Lower lobe of right lung (tissue), 2 donors: ENCODE measurements at regions not wholly inside any gene's neighbourhood (a gene's known extent, or its start where the extent isn't known, plus 50 kb on each side); places are given as distances from the start of the nearest gene placed in this dataset.

ENCODE experiments used
- ATAC-seq, 2 donors: fragments of 200-7000 bp; cut with Tn5 transposase; one replicate each; pipeline ENCODE4 v1.9.1; 2020 to 2022; ENCODE audit warnings: mild to moderate bottlenecking in 2 of 2, moderate library complexity in 2 of 2
- DNase-seq: peaks from one replicate; pipeline ENCODE4 v3.0.0-alpha.2; 2020
- H3K27ac ChIP-seq: fragments of 200-600 bp; one replicate; pipeline ENCODE4 v1.8.0; 2022
- H3K27me3 ChIP-seq: fragments of 200-600 bp; one replicate; pipeline ENCODE4 v1.8.0; 2022; ENCODE audit warnings: low read depth
- H3K36me3 ChIP-seq: fragments of 200-600 bp; one replicate; pipeline ENCODE4 v1.8.0; 2022; ENCODE audit warnings: mild to moderate bottlenecking
- H3K4me1 ChIP-seq: fragments of 200-600 bp; one replicate; pipeline ENCODE4 v1.8.0; 2022
- H3K4me3 ChIP-seq: fragments of 200-600 bp; one replicate; pipeline ENCODE4 v1.8.0; 2022; ENCODE audit warnings: mild to moderate bottlenecking
- H3K9me3 ChIP-seq: fragments of 200-600 bp; one replicate; pipeline ENCODE4 v1.8.0; 2022
- intact Hi-C: fragments of 100-400 bp; cut with DNase I; formaldehyde crosslinking; loops from one replicate; pipeline ENCODE4 v1.11.0; 2022
- TF ChIP-seq, protein P1 (sequence below): fragments of 200-600 bp; IDR thresholded peaks from one replicate; pipeline ENCODE4 v1.8.0; 2022; ENCODE audit warnings: antibody characterized with exemption, mild to moderate bottlenecking
- donor health status: DM: no; HTN: yes; CAD: no; lungs with severe emphysema.

- intact Hi-C loops, result no loop called here
- Histone ChIP-seq H3K27me3 (no peaks in the 10 kb centered on the region), H3K27ac (no peak overlapping the region), H3K36me3 (no peaks in the 10 kb centered on the region), H3K4me1 (no peaks in the 10 kb centered on the region), H3K4me3 (no peak overlapping the region), H3K9me3 (no peaks in the 10 kb centered on the region)
- no peak for DNase-seq
- TF ChIP-seq, protein P1, sequence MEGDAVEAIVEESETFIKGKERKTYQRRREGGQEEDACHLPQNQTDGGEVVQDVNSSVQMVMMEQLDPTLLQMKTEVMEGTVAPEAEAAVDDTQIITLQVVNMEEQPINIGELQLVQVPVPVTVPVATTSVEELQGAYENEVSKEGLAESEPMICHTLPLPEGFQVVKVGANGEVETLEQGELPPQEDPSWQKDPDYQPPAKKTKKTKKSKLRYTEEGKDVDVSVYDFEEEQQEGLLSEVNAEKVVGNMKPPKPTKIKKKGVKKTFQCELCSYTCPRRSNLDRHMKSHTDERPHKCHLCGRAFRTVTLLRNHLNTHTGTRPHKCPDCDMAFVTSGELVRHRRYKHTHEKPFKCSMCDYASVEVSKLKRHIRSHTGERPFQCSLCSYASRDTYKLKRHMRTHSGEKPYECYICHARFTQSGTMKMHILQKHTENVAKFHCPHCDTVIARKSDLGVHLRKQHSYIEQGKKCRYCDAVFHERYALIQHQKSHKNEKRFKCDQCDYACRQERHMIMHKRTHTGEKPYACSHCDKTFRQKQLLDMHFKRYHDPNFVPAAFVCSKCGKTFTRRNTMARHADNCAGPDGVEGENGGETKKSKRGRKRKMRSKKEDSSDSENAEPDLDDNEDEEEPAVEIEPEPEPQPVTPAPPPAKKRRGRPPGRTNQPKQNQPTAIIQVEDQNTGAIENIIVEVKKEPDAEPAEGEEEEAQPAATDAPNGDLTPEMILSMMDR, result no peak
- ATAC-seq, result no peak
Measured at GRCh38 chr12:13599176-13599575, 382.2 kb downstream of the GRIN2B start.

GRCh38 chr12:13597837-13598236, 383.6 kb downstream of the GRIN2B start:
- H3K27me3 ChIP-seq, result no peaks in the 10 kb centered on the region
- TF ChIP-seq, protein P1, result no peak
- H3K4me1 ChIP-seq, result no peaks in the 10 kb centered on the region
- H3K36me3 ChIP-seq, result no peaks in the 10 kb centered on the region
- no peaks in the 10 kb centered on the region for H3K9me3 ChIP-seq
- no peak overlapping the region for H3K27ac ChIP-seq
- no peak for DNase-seq
- no peak overlapping the region for H3K4me3 ChIP-seq
- ATAC-seq, result no peak
- intact Hi-C loops, result no loop called here

DNA sequence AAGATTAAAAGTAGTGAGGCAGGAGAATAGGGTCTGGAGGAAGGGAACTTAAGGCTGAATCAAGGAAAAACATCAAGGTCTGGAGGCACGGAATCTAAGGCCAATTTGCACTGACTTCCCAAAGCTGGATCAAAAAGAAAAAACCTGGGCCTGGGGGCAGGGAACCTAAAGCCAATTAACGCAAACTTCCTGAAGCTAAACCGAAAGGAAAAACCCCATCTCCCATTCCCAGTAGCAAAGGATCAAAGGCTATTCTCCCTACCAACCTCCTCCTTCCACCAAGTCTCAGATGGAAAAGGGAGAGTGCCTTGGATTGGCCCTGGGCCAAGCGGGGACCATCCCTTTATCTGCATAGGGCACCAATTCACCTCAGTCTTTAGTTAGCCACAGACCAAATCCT, 384.2 kb downstream of the GRIN2B start:
- H3K27ac ChIP-seq, result no peak overlapping the region
- H3K4me3 ChIP-seq, result no peak overlapping the region
- no peaks in the 10 kb centered on the region for H3K4me1 ChIP-seq
- ATAC-seq (no peak), DNase-seq (no peak)
- intact Hi-C loops, result no loop called here
- H3K27me3 ChIP-seq, result no peaks in the 10 kb centered on the region
- H3K36me3 ChIP-seq, result no peaks in the 10 kb centered on the region
- no peaks in the 10 kb centered on the region for H3K9me3 ChIP-seq
- TF ChIP-seq, protein P1, result no peak

DNA sequence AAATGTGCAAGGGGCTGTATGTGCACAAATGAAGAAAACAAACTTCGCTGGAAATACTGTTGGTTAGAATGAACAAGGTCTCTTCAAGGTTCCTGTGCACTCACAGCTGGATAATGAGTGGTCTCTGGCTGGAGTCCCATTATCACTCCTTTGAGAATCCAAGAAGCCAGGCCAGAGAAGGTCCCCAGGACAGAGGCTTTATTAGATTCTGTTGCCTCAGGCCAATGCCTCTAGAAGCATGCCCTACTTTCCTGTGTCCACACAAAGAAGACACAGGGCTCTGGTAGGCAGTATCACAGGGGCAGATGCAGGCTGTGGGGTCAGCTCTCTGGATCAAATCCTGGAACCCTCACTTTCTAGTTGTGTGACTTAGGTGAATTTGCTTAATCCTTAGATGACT, 384.7 kb downstream of the GRIN2B start:
- ATAC-seq (no peak), DNase-seq (no peak)
- no peaks in the 10 kb centered on the region for H3K9me3 ChIP-seq
- H3K4me3 ChIP-seq, result no peak overlapping the region
- intact Hi-C loops, result no loop called here
- TF ChIP-seq, protein P1, result no peak
- no peaks in the 10 kb centered on the region for H3K27me3 ChIP-seq
- no peaks in the 10 kb centered on the region for H3K4me1 ChIP-seq
- no peak overlapping the region for H3K27ac ChIP-seq
- H3K36me3 ChIP-seq, result no peaks in the 10 kb centered on the region

DNA sequence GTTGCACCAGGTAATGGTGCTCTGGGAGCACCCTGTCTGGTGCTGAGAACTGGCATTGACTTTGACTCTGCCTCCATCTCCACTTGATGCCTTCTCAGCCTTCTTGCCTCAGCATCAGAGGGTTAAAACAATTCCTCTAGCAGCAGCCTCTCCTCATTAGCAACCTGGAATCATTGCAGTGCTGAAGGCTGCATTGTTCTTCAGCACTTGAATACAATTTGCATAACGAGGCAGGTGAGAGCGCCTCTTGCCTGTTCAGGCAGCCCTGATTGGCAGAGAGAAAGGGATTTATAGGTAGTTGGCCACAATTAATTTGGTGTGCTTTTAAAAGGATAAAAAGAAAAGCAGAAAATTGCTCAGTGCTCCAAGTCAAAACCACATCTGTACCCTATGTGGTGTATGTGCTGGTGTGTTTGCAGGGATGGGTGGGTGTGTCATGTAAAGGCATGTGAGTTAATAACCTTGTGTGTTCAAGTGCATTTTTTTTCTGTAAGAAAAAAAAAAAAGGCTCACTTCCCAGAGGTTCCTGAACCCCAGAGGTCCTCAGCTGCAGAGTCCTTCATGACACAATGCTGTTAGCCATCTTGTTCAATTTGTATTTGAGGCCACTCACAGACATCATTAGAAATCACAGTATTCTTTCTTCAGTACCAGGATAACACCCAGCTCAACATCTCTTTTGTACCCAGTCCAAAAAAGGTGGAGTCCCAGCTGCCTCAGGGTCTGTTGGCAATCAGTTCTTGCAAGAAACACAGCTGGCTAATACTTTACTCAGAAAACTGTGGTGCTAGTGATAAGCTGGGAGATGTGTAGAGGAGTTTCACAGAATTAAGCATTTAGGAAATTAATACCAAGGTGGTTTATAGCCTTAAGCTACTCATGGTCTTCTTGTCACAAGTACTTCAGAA, 385.6 kb downstream of the GRIN2B start:
- intact Hi-C loops, result no loop called here
- no peaks in the 10 kb centered on the region for H3K9me3 ChIP-seq
- TF ChIP-seq, protein P1, result no peak
- no peak overlapping the region for H3K4me3 ChIP-seq
- ATAC-seq (no peak), DNase-seq (no peak)
- no peaks in the 10 kb centered on the region for H3K27me3 ChIP-seq
- H3K36me3 ChIP-seq, result no peaks in the 10 kb centered on the region
- H3K4me1 ChIP-seq, result no peaks in the 10 kb centered on the region
- H3K27ac ChIP-seq, result no peak overlapping the region
